Neuron (in vitro differentiated cells): ENCODE measurements at regions not wholly inside any gene's neighbourhood (a gene's known extent, or its start where the extent isn't known, plus 50 kb on each side); places are given as distances from the start of the nearest gene placed in this dataset.

Source experiments
- H2AFZ ChIP-seq: one replicate; pipeline ENCODE4 v1.6.1; 2013; ENCODE audit warnings: low read depth, mild to moderate bottlenecking, inconsistent platforms, low read length, moderate library complexity
- H3K27me3 ChIP-seq: one replicate; pipeline ENCODE4 v1.6.1; 2013; ENCODE audit warnings: low read length; ENCODE audit not compliant: insufficient read depth
- H3K36me3 ChIP-seq: one replicate; pipeline ENCODE4 v1.6.1; 2013; ENCODE audit warnings: low read length; ENCODE audit not compliant: insufficient read depth
- H3K4me1 ChIP-seq: one replicate; pipeline ENCODE4 v1.6.1; 2013; ENCODE audit warnings: low read length; ENCODE audit not compliant: insufficient read depth
- H3K4me3 ChIP-seq: 2 replicates; pipeline ENCODE4 v1.5.1; 2013; ENCODE audit warnings: mild to moderate bottlenecking, low read length, moderate library complexity
- H3K9me3 ChIP-seq: one replicate; pipeline ENCODE4 v1.6.1; 2013; ENCODE audit warnings: low read length

- H3K36me3 ChIP-seq, result no peaks in the 10 kb centered on the region
- peaks cover 5% of the 10 kb centered on the region for H3K4me1 ChIP-seq
- peaks cover 2% of the 10 kb centered on the region for H3K9me3 ChIP-seq
- H2AFZ ChIP-seq, result no peak overlapping the region
- no peaks in the 10 kb centered on the region for H3K27me3 ChIP-seq
- H3K4me3 ChIP-seq, result no peak overlapping the region
Observed at GRCh38 chr18:26764177-26764576, 101.3 kb downstream of the AQP4 start.

GRCh38 chr18:26763446-26764110 is 101.9 kb downstream of the AQP4 start:
- Histone ChIP-seq H3K4me3 (no peak overlapping the region), H3K27me3 (no peaks in the 10 kb centered on the region), H2AFZ (no peak overlapping the region), H3K4me1 (peaks cover 5% of the 10 kb centered on the region), H3K9me3 (peaks cover 2% of the 10 kb centered on the region), H3K36me3 (no peaks in the 10 kb centered on the region)

GRCh38 chr18:26757263-26758019 is 108.1 kb downstream of the AQP4 start:
- no peaks in the 10 kb centered on the region for H3K36me3 ChIP-seq
- H3K4me1 ChIP-seq, result peaks cover 16% of the 10 kb centered on the region
- H3K27me3 ChIP-seq, result no peaks in the 10 kb centered on the region
- no peak overlapping the region for H3K4me3 ChIP-seq
- peak overlapping the region; percentile 9 for H2AFZ ChIP-seq
- H3K9me3 ChIP-seq, result no peaks in the 10 kb centered on the region

- peaks cover 16% of the 10 kb centered on the region for H3K4me1 ChIP-seq
- no peaks in the 10 kb centered on the region for H3K36me3 ChIP-seq
- no peaks in the 10 kb centered on the region for H3K27me3 ChIP-seq
- no peak overlapping the region for H2AFZ ChIP-seq
- no peak overlapping the region for H3K4me3 ChIP-seq
- H3K9me3 ChIP-seq, result no peaks in the 10 kb centered on the region
Observed at GRCh38 chr18:26756556-26756955, 109.0 kb downstream of the AQP4 start.

GRCh38 chr18:26746826-26747475 is 118.6 kb downstream of the AQP4 start:
- peaks cover 18% of the 10 kb centered on the region for H3K4me1 ChIP-seq
- H3K27me3 ChIP-seq, result no peaks in the 10 kb centered on the region
- no peak overlapping the region for H2AFZ ChIP-seq
- H3K4me3 ChIP-seq, result no peak overlapping the region
- H3K9me3 ChIP-seq, result no peaks in the 10 kb centered on the region
- H3K36me3 ChIP-seq, result no peaks in the 10 kb centered on the region

- Histone ChIP-seq H3K9me3 (no peaks in the 10 kb centered on the region), H3K4me3 (no peak overlapping the region), H2AFZ (no peak overlapping the region), H3K4me1 (peaks cover 18% of the 10 kb centered on the region), H3K36me3 (no peaks in the 10 kb centered on the region), H3K27me3 (no peaks in the 10 kb centered on the region)
Observed at GRCh38 chr18:26746398-26746797, 119.1 kb downstream of the AQP4 start.

GRCh38 chr18:26745288-26746181 is 120.0 kb downstream of the AQP4 start:
- Histone ChIP-seq H3K27me3 (no peaks in the 10 kb centered on the region), H3K4me1 (peaks cover 18% of the 10 kb centered on the region), H3K9me3 (no peaks in the 10 kb centered on the region), H3K36me3 (no peaks in the 10 kb centered on the region), H3K4me3 (no peak overlapping the region), H2AFZ (no peak overlapping the region)

GRCh38 chr18:26741758-26742157 is 123.7 kb downstream of the AQP4 start:
- no peaks in the 10 kb centered on the region for H3K36me3 ChIP-seq
- no peaks in the 10 kb centered on the region for H3K27me3 ChIP-seq
- H3K9me3 ChIP-seq, result peaks cover 5% of the 10 kb centered on the region
- H2AFZ ChIP-seq, result no peak overlapping the region
- H3K4me1 ChIP-seq, result peaks cover 16% of the 10 kb centered on the region
- no peak overlapping the region for H3K4me3 ChIP-seq

GRCh38 chr18:26741048-26741447 is 124.5 kb downstream of the AQP4 start:
- no peak overlapping the region for H3K4me3 ChIP-seq
- no peaks in the 10 kb centered on the region for H3K27me3 ChIP-seq
- peaks cover 5% of the 10 kb centered on the region for H3K9me3 ChIP-seq
- H2AFZ ChIP-seq, result no peak overlapping the region
- H3K4me1 ChIP-seq, result peaks cover 9% of the 10 kb centered on the region
- no peaks in the 10 kb centered on the region for H3K36me3 ChIP-seq

GRCh38 chr18:26740396-26740795 is 125.1 kb downstream of the AQP4 start:
- Histone ChIP-seq H3K4me3 (no peak overlapping the region), H3K27me3 (no peaks in the 10 kb centered on the region), H2AFZ (no peak overlapping the region), H3K4me1 (peaks cover 3% of the 10 kb centered on the region), H3K36me3 (no peaks in the 10 kb centered on the region), H3K9me3 (peaks cover 5% of the 10 kb centered on the region)

- H3K4me3 ChIP-seq, result no peak overlapping the region
- H3K4me1 ChIP-seq, result peaks cover 4% of the 10 kb centered on the region
- H2AFZ ChIP-seq, result no peak overlapping the region
- H3K36me3 ChIP-seq, result no peaks in the 10 kb centered on the region
- no peaks in the 10 kb centered on the region for H3K27me3 ChIP-seq
- H3K9me3 ChIP-seq, result peaks cover 5% of the 10 kb centered on the region
Observed at GRCh38 chr18:26738706-26739105, 126.8 kb downstream of the AQP4 start.

GRCh38 chr18:26736301-26736700 is 129.2 kb downstream of the AQP4 start:
- H3K4me3 ChIP-seq, result no peak overlapping the region
- H3K4me1 ChIP-seq, result peaks cover 4% of the 10 kb centered on the region
- H2AFZ ChIP-seq, result no peak overlapping the region
- peaks cover 5% of the 10 kb centered on the region for H3K9me3 ChIP-seq
- H3K27me3 ChIP-seq, result no peaks in the 10 kb centered on the region
- no peaks in the 10 kb centered on the region for H3K36me3 ChIP-seq
